WERI-Rb-1 (cell line): ENCODE measurements at regions not wholly inside any gene's neighbourhood (a gene's known extent, or its start where the extent isn't known, plus 50 kb on each side); places are given as distances from the start of the nearest gene placed in this dataset.
"Not testable (repeated sequence)": the region's sequence is repeated elsewhere in the genome, so short reads cannot be mapped to it uniquely, and the experiment has no call there.

Source experiments
- DNase-seq: peaks from one replicate; pipeline ENCODE4 v3.0.0-alpha.2; 2020
- H3K27ac ChIP-seq: fragments of 250-450 bp; sonication (Bioruptor Pico); 2 replicates; pipeline ENCODE4 v1.5.1; 2020; ENCODE audit warnings: mild to moderate bottlenecking, moderate library complexity
- H3K27me3 ChIP-seq: fragments of 250-450 bp; sonication (Bioruptor Pico); 2 replicates; pipeline ENCODE4 v1.5.1; 2021; ENCODE audit warnings: mild to moderate bottlenecking, low read depth, moderate library complexity; ENCODE audit not compliant: insufficient read depth, severe bottlenecking
- H3K36me3 ChIP-seq: fragments of 250-450 bp; sonication (Bioruptor Pico); 2 replicates; pipeline ENCODE4 v1.5.1; 2020; ENCODE audit warnings: mild to moderate bottlenecking, moderate library complexity
- H3K4me3 ChIP-seq: 2 replicates; pipeline ENCODE4 v1.5.1; 2011; ENCODE audit warnings: low read depth, mild to moderate bottlenecking, control low read depth, low read length
- H3K9me3 ChIP-seq: fragments of 250-450 bp; sonication (Bioruptor Pico); 2 replicates; pipeline ENCODE4 v1.5.1; 2021; ENCODE audit warnings: mild to moderate bottlenecking, moderate library complexity; ENCODE audit not compliant: severe bottlenecking
- TF ChIP-seq, protein P1 (sequence below): IDR thresholded peaks from 2 replicates; pipeline ENCODE4 v1.5.1; 2011; ENCODE audit warnings: low read depth, mild to moderate bottlenecking, control low read depth, inconsistent platforms, low read length

GRCh38 chr6:125375013-125375412 is 73.2 kb upstream of the HDDC2 start:
- Histone ChIP-seq H3K36me3 (no peaks in the 10 kb centered on the region), H3K27ac (no peak overlapping the region), H3K27me3 (no peaks in the 10 kb centered on the region), H3K9me3 (no peaks in the 10 kb centered on the region), H3K4me3 (no peak overlapping the region)
- no peak for DNase-seq
- TF ChIP-seq, protein P1, sequence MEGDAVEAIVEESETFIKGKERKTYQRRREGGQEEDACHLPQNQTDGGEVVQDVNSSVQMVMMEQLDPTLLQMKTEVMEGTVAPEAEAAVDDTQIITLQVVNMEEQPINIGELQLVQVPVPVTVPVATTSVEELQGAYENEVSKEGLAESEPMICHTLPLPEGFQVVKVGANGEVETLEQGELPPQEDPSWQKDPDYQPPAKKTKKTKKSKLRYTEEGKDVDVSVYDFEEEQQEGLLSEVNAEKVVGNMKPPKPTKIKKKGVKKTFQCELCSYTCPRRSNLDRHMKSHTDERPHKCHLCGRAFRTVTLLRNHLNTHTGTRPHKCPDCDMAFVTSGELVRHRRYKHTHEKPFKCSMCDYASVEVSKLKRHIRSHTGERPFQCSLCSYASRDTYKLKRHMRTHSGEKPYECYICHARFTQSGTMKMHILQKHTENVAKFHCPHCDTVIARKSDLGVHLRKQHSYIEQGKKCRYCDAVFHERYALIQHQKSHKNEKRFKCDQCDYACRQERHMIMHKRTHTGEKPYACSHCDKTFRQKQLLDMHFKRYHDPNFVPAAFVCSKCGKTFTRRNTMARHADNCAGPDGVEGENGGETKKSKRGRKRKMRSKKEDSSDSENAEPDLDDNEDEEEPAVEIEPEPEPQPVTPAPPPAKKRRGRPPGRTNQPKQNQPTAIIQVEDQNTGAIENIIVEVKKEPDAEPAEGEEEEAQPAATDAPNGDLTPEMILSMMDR = no peak

- no peaks in the 10 kb centered on the region for H3K27me3 ChIP-seq
Measured at GRCh38 chr6:125375821-125376220, 74.1 kb upstream of the HDDC2 start.

DNA sequence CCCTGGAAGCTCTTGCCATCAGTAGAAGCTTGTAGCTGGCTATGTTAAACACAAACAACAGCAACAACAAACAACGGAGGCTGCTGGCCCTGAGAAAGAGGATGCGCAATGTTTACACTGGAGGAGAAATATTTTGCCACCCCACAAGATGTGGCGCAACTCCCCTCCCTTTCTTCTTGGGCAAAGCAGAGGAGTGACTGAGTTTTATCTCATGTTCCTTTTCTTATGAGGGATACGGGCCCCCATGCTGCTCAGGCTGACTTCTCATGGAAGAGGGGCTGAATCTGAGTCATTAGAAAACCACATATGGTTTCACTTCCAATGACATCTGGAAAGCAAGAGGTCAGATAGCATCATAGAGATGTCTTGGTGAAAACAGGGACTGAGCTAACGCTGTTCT is 75.9 kb upstream of the HDDC2 start:
- Histone ChIP-seq H3K36me3 (no peaks in the 10 kb centered on the region), H3K9me3 (no peaks in the 10 kb centered on the region), H3K27me3 (no peaks in the 10 kb centered on the region), H3K27ac (no peak overlapping the region), H3K4me3 (no peak overlapping the region)
- TF ChIP-seq, protein P1 = no peak
- no peak for DNase-seq

More at GRCh38 chr6:125375821-125376220, 74.1 kb upstream of the HDDC2 start:
- Histone ChIP-seq H3K27ac (no peak overlapping the region), H3K36me3 (no peaks in the 10 kb centered on the region), H3K4me3 (no peak overlapping the region), H3K9me3 (no peaks in the 10 kb centered on the region)
- no peak for DNase-seq
- TF ChIP-seq, protein P1 = no peak

DNA sequence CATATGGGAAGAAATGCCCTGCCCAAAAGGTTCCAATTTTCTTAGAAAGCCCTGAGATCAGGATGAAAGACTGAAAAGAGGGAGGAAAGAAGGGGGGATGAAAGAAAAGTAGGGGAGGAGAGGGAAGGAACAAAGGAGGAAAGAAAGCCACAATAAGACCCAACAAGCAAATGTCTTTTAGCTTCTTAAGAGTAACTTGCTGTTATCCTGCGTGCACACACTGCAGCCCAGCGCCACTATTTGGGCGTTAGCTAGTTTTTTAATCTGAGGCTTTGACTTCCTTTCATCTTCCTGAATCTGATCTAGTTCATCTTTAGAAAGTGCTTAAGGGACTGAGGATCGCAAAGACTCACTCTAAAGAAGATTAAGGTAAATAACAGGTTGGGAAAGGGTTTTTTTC is 77.4 kb upstream of the HDDC2 start:
- DNase-seq = no peak
- TF ChIP-seq, protein P1 = no peak

DNA sequence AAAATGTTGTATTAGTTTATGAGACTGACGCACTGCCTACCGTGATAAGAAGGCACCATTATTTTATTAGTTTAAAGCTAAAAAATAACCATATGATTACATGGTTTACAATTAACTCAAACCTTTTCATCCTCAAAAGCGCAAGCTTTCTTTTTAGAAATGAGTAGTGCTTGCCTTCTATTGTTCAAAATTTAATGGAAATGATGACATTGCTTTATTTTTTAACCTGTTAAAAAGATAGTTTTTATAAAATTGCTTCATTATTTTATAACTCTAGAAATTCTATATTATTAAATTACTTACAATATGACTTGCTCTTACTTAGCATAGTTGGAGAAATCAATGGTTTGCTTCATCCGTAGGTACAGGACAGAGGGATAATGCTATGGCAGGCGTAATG is 78.7 kb upstream of the HDDC2 start:
- Histone ChIP-seq H3K27ac (no peak overlapping the region), H3K4me3 (no peak overlapping the region), H3K9me3 (no peaks in the 10 kb centered on the region), H3K27me3 (no peaks in the 10 kb centered on the region), H3K36me3 (no peaks in the 10 kb centered on the region)
- DNase-seq = no peak
- TF ChIP-seq, protein P1 = no peak

More for the DNA sequence above, 77.4 kb upstream of the HDDC2 start:
- H3K27me3 ChIP-seq = no peaks in the 10 kb centered on the region
- no peak overlapping the region for H3K4me3 ChIP-seq
- no peak overlapping the region for H3K27ac ChIP-seq
- no peaks in the 10 kb centered on the region for H3K9me3 ChIP-seq
- no peaks in the 10 kb centered on the region for H3K36me3 ChIP-seq

DNA sequence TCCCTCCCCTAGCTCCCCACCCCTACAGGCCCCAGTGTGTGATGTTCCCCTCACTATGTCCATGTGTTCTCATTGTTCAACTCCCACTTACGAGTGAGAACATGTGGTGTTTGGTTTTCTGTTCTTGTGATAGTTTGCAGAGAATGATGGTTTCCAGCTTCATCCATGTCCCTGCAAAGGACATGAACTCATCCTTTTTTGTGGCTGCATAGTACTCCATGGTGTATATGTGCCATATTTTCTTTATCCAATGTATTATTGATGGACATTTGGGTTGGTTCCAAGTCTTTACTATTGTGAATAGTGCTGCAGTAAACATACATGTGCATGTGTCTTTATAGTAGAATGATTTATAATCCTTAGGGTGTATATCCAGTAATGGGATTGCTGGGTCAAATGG is 84.6 kb upstream of the HDDC2 start:
- not testable (repeated sequence) for DNase-seq

More for the DNA sequence above, 84.6 kb upstream of the HDDC2 start:
- not testable (repeated sequence) for H3K4me3 ChIP-seq, H3K36me3 ChIP-seq, H3K9me3 ChIP-seq, H3K27ac ChIP-seq, H3K27me3 ChIP-seq
